ENCODE measurements at regions not wholly inside any gene's neighbourhood (a gene's known extent, or its start where the extent isn't known, plus 50 kb on each side); places are given as distances from the start of the nearest gene placed in this dataset.

- H3K27me3 Mint-ChIP-seq, result no peaks in the 10 kb centered on the region
- H3K36me3 Mint-ChIP-seq, result no peaks in the 10 kb centered on the region
- POLR2A ChIA-PET, result no interaction called here
- peaks cover 0 to 17% (median 2%) of the 10 kb centered on the region in 5 donors for H3K9me3 Mint-ChIP-seq
- Histone ChIP-seq H3K9me3 (ENCODE audit: low read length) (no peaks in the 10 kb centered on the region), H3K27ac (ENCODE audit: low read depth, low read length) (no peak overlapping the region), H3K4me1 (ENCODE audit: insufficient read depth, low read length) (no peaks in the 10 kb centered on the region), H3K27me3 (ENCODE audit: insufficient read depth, low read length, poor library complexity, severe bottlenecking) (no peaks in the 10 kb centered on the region), H3K36me3 (ENCODE audit: insufficient read depth, low read length) (no peaks in the 10 kb centered on the region), H3K4me3 (ENCODE audit: low read length) (no peak overlapping the region)
- DNase-seq, result no peak
- CTCF ChIA-PET, result no interaction called here
- no peak overlapping the region for H3K27ac Mint-ChIP-seq
- H3K4me1 Mint-ChIP-seq, result no peaks in the 10 kb centered on the region
- no peak overlapping the region for H3K4me3 Mint-ChIP-seq
These were observed 1170.6 kb upstream of the NUDT12 start for GRCh38 chr5:104733063-104733669.

- Mint-ChIP-seq H3K27ac (no peak overlapping the region), H3K4me1 (no peaks in the 10 kb centered on the region), H3K9me3 (peaks cover 0 to 16% (median 2%) of the 10 kb centered on the region in 5 donors), H3K27me3 (no peaks in the 10 kb centered on the region), H3K36me3 (no peaks in the 10 kb centered on the region), H3K4me3 (no peak overlapping the region)
- H3K27me3 ChIP-seq (ENCODE audit: insufficient read depth, low read length, poor library complexity, severe bottlenecking), result no peaks in the 10 kb centered on the region
- no peaks in the 10 kb centered on the region for H3K9me3 ChIP-seq (ENCODE audit: low read length)
- H3K27ac ChIP-seq (ENCODE audit: low read depth, low read length), result no peak overlapping the region
- H3K4me3 ChIP-seq (ENCODE audit: low read length), result no peak overlapping the region
- H3K36me3 ChIP-seq (ENCODE audit: insufficient read depth, low read length), result no peaks in the 10 kb centered on the region
- no peak for DNase-seq
- ChIA-PET POLR2A (no interaction called here), CTCF (interaction anchor here (1.0 kb wide), 1 partner anchor 9 kb away, joined by 3 read pairs; no protein-coding TSS in a partner anchor)
- H3K4me1 ChIP-seq (ENCODE audit: insufficient read depth, low read length), result no peaks in the 10 kb centered on the region
These were observed 1168.7 kb upstream of the NUDT12 start for GRCh38 chr5:104731331-104731730.

GRCh38 chr5:104708027-104708426, 1145.4 kb upstream of the NUDT12 start:
- CTCF ChIA-PET, result no interaction called here
- Mint-ChIP-seq H3K27me3 (no peaks in the 10 kb centered on the region), H3K36me3 (no peaks in the 10 kb centered on the region), H3K4me3 (no peak overlapping the region), H3K4me1 (no peaks in the 10 kb centered on the region), H3K27ac (no peak overlapping the region), H3K9me3 (peaks cover 2 to 42% (median 9%) of the 10 kb centered on the region in 5 donors)
- POLR2A ChIA-PET, result no interaction called here
- no peak overlapping the region for H3K27ac ChIP-seq (ENCODE audit: low read depth, low read length)
- H3K4me3 ChIP-seq (ENCODE audit: low read length), result no peak overlapping the region
- no peaks in the 10 kb centered on the region for H3K27me3 ChIP-seq (ENCODE audit: insufficient read depth, low read length, poor library complexity, severe bottlenecking)
- H3K4me1 ChIP-seq (ENCODE audit: insufficient read depth, low read length), result no peaks in the 10 kb centered on the region
- H3K36me3 ChIP-seq (ENCODE audit: insufficient read depth, low read length), result no peaks in the 10 kb centered on the region
- DNase-seq, result no peak
- no peaks in the 10 kb centered on the region for H3K9me3 ChIP-seq (ENCODE audit: low read length)

GRCh38 chr5:104706600-104706999, 1144.0 kb upstream of the NUDT12 start:
- H3K4me3 ChIP-seq (ENCODE audit: low read length), result no peak overlapping the region
- H3K9me3 ChIP-seq (ENCODE audit: low read length), result no peaks in the 10 kb centered on the region
- Mint-ChIP-seq H3K4me1 (no peaks in the 10 kb centered on the region), H3K27ac (no peak overlapping the region), H3K4me3 (no peak overlapping the region), H3K9me3 (peaks cover 2 to 35% (median 8%) of the 10 kb centered on the region in 5 donors), H3K27me3 (no peaks in the 10 kb centered on the region), H3K36me3 (no peaks in the 10 kb centered on the region)
- DNase-seq, result no peak
- no peaks in the 10 kb centered on the region for H3K4me1 ChIP-seq (ENCODE audit: insufficient read depth, low read length)
- ChIA-PET POLR2A (no interaction called here), CTCF (no interaction called here)
- H3K27me3 ChIP-seq (ENCODE audit: insufficient read depth, low read length, poor library complexity, severe bottlenecking), result no peaks in the 10 kb centered on the region
- H3K27ac ChIP-seq (ENCODE audit: low read depth, low read length), result no peak overlapping the region
- no peaks in the 10 kb centered on the region for H3K36me3 ChIP-seq (ENCODE audit: insufficient read depth, low read length)

GRCh38 chr5:104702212-104702611, 1139.6 kb upstream of the NUDT12 start:
- H3K36me3 ChIP-seq (ENCODE audit: insufficient read depth, low read length), result no peaks in the 10 kb centered on the region
- H3K4me3 Mint-ChIP-seq, result no peak overlapping the region
- no peak overlapping the region for H3K27ac ChIP-seq (ENCODE audit: low read depth, low read length)
- no peak overlapping the region for H3K4me3 ChIP-seq (ENCODE audit: low read length)
- H3K27me3 ChIP-seq (ENCODE audit: insufficient read depth, low read length, poor library complexity, severe bottlenecking), result no peaks in the 10 kb centered on the region
- no peaks in the 10 kb centered on the region for H3K4me1 Mint-ChIP-seq
- H3K9me3 Mint-ChIP-seq, result peaks cover 8 to 31% (median 12%) of the 10 kb centered on the region in 5 donors
- no peak for DNase-seq
- H3K9me3 ChIP-seq (ENCODE audit: low read length), result no peaks in the 10 kb centered on the region
- POLR2A ChIA-PET, result no interaction called here
- no peaks in the 10 kb centered on the region for H3K36me3 Mint-ChIP-seq
- no peaks in the 10 kb centered on the region for H3K4me1 ChIP-seq (ENCODE audit: insufficient read depth, low read length)
- H3K27ac Mint-ChIP-seq, result no peak overlapping the region
- CTCF ChIA-PET, result no interaction called here
- no peaks in the 10 kb centered on the region for H3K27me3 Mint-ChIP-seq

- POLR2A ChIA-PET, result no interaction called here
- Histone ChIP-seq H3K36me3 (ENCODE audit: insufficient read depth, low read length) (no peaks in the 10 kb centered on the region), H3K4me1 (ENCODE audit: insufficient read depth, low read length) (no peaks in the 10 kb centered on the region), H3K4me3 (ENCODE audit: low read length) (no peak overlapping the region), H3K9me3 (ENCODE audit: low read length) (no peaks in the 10 kb centered on the region), H3K27me3 (ENCODE audit: insufficient read depth, low read length, poor library complexity, severe bottlenecking) (no peaks in the 10 kb centered on the region), H3K27ac (ENCODE audit: low read depth, low read length) (no peak overlapping the region)
- H3K27me3 Mint-ChIP-seq, result no peaks in the 10 kb centered on the region
- CTCF ChIA-PET, result no interaction called here
- no peak for DNase-seq
- H3K36me3 Mint-ChIP-seq, result no peaks in the 10 kb centered on the region
- H3K4me3 Mint-ChIP-seq, result no peak overlapping the region
- peaks cover 8 to 24% (median 16%) of the 10 kb centered on the region in 5 donors for H3K9me3 Mint-ChIP-seq
- no peak overlapping the region for H3K27ac Mint-ChIP-seq
- H3K4me1 Mint-ChIP-seq, result no peaks in the 10 kb centered on the region
These were observed 1136.8 kb upstream of the NUDT12 start for GRCh38 chr5:104699438-104699837.

- H3K36me3 ChIP-seq (ENCODE audit: insufficient read depth, low read length), result no peaks in the 10 kb centered on the region
- CTCF ChIA-PET, result no interaction called here
- Mint-ChIP-seq H3K27ac (no peak overlapping the region), H3K9me3 (peaks cover 3 to 37% (median 10%) of the 10 kb centered on the region in 5 donors), H3K27me3 (no peaks in the 10 kb centered on the region), H3K36me3 (peaks cover 0 to 2% (median 0%) of the 10 kb centered on the region in 3 donors), H3K4me1 (no peaks in the 10 kb centered on the region), H3K4me3 (no peak overlapping the region)
- no peaks in the 10 kb centered on the region for H3K4me1 ChIP-seq (ENCODE audit: insufficient read depth, low read length)
- no peak for DNase-seq
- H3K27me3 ChIP-seq (ENCODE audit: insufficient read depth, low read length, poor library complexity, severe bottlenecking), result no peaks in the 10 kb centered on the region
- POLR2A ChIA-PET, result no interaction called here
- H3K9me3 ChIP-seq (ENCODE audit: low read length), result no peaks in the 10 kb centered on the region
- no peak overlapping the region for H3K4me3 ChIP-seq (ENCODE audit: low read length)
- H3K27ac ChIP-seq (ENCODE audit: low read depth, low read length), result no peak overlapping the region
These were observed 1098.7 kb upstream of the NUDT12 start for GRCh38 chr5:104661256-104661655.

- no peaks in the 10 kb centered on the region for H3K4me1 Mint-ChIP-seq
- no peak for DNase-seq
- Histone ChIP-seq H3K4me1 (ENCODE audit: insufficient read depth, low read length) (no peaks in the 10 kb centered on the region), H3K36me3 (ENCODE audit: insufficient read depth, low read length) (no peaks in the 10 kb centered on the region), H3K9me3 (ENCODE audit: low read length) (no peaks in the 10 kb centered on the region), H3K27ac (ENCODE audit: low read depth, low read length) (no peak overlapping the region), H3K4me3 (ENCODE audit: low read length) (no peak overlapping the region), H3K27me3 (ENCODE audit: insufficient read depth, low read length, poor library complexity, severe bottlenecking) (no peaks in the 10 kb centered on the region)
- POLR2A ChIA-PET, result no interaction called here
- CTCF ChIA-PET, result no interaction called here
- no peaks in the 10 kb centered on the region for H3K27me3 Mint-ChIP-seq
- H3K27ac Mint-ChIP-seq, result no peak overlapping the region
- H3K9me3 Mint-ChIP-seq, result peaks cover 3 to 40% (median 12%) of the 10 kb centered on the region in 5 donors
- no peak overlapping the region for H3K4me3 Mint-ChIP-seq
- peaks cover 0 to 2% (median 0%) of the 10 kb centered on the region in 3 donors for H3K36me3 Mint-ChIP-seq
These were observed 1096.9 kb upstream of the NUDT12 start for GRCh38 chr5:104659497-104659896.

Data from CD8-positive, alpha-beta memory T cell (primary cell).